Neuronal stem cell (in vitro differentiated cells): ENCODE measurements at regions not wholly inside any gene's neighbourhood (a gene's known extent, or its start where the extent isn't known, plus 50 kb on each side); places are given as distances from the start of the nearest gene placed in this dataset.

ENCODE experiments used
- DNase-seq: peaks from one replicate; pipeline ENCODE4 v3.0.0-alpha.2; 2013; ENCODE audit warnings: low spot score
- H2AFZ ChIP-seq: one replicate; pipeline ENCODE4 v1.6.1; 2013; ENCODE audit warnings: mild to moderate bottlenecking, low read length, inconsistent platforms
- H2AK5ac ChIP-seq: 2 replicates; pipeline ENCODE4 v1.6.1; 2013; ENCODE audit warnings: low read depth, mild to moderate bottlenecking, inconsistent platforms, low read length, moderate library complexity, mixed read lengths
- H2BK120ac ChIP-seq: 2 replicates; pipeline ENCODE4 v1.6.1; 2013; ENCODE audit warnings: low read depth, mild to moderate bottlenecking, inconsistent platforms, low read length, moderate library complexity, mixed read lengths
- H2BK12ac ChIP-seq: one replicate; pipeline ENCODE4 v1.6.1; 2013; ENCODE audit warnings: low read length, inconsistent platforms
- H2BK15ac ChIP-seq: 2 replicates; pipeline ENCODE4 v1.6.1; 2013; ENCODE audit warnings: mild to moderate bottlenecking, low read length, inconsistent platforms, mixed read lengths
- H2BK5ac ChIP-seq: one replicate; pipeline ENCODE4 v1.6.1; 2013; ENCODE audit warnings: inconsistent platforms, mild to moderate bottlenecking, low read length, moderate library complexity
- H3K14ac ChIP-seq: one replicate; pipeline ENCODE4 v1.6.1; 2013; ENCODE audit warnings: low read length, inconsistent platforms
- H3K18ac ChIP-seq: 2 replicates; pipeline ENCODE4 v1.6.1; 2013; ENCODE audit warnings: low read length, inconsistent platforms
- H3K23ac ChIP-seq: 2 replicates; pipeline ENCODE4 v1.6.1; 2013; ENCODE audit warnings: low read depth, mild to moderate bottlenecking, mixed read lengths, low read length, inconsistent platforms; ENCODE audit not compliant: poor library complexity
- H3K27ac ChIP-seq: replicated peaks from 3 replicates; pipeline ENCODE4 v1.5.1; 2013; ENCODE audit warnings: low read length, inconsistent platforms
- H3K27me3 ChIP-seq, 3 experiments: 2 replicates each; pipeline ENCODE4 v1.6.1; 2013; ENCODE audit warnings: low read length in 3 of 3, mild to moderate bottlenecking in 2 of 3, inconsistent platforms in 1 of 3, low read depth in 1 of 3, mixed read lengths in 1 of 3, moderate library complexity in 1 of 3; ENCODE audit not compliant: control insufficient read depth in 3 of 3, insufficient read depth in 3 of 3
- H3K36me3 ChIP-seq, 2 donors: replicated peaks in 1 of 2; 2 replicates each; pipeline ENCODE4 v1.6.1; 2013; ENCODE audit warnings: low read length in 2 of 2; ENCODE audit not compliant: control insufficient read depth in 2 of 2, insufficient read depth in 2 of 2
- H3K4ac ChIP-seq: 2 replicates; pipeline ENCODE4 v1.6.1; 2013; ENCODE audit warnings: inconsistent platforms, mild to moderate bottlenecking, low read length, moderate library complexity
- H3K4me1 ChIP-seq, 2 donors: 1 replicate in 1 of 2; 2 replicates in 1 of 2; pipeline ENCODE4 v1.6.1; 2013; ENCODE audit warnings: low read length in 2 of 2, low read depth in 1 of 2; ENCODE audit not compliant: control insufficient read depth in 2 of 2, insufficient read depth in 1 of 2
- H3K4me2 ChIP-seq: one replicate; pipeline ENCODE4 v1.6.1; 2013; ENCODE audit warnings: mild to moderate bottlenecking, low read length, inconsistent platforms; ENCODE audit not compliant: insufficient read depth, poor library complexity, severe bottlenecking
- H3K4me3 ChIP-seq, 2 donors: 2 replicates each; pipeline ENCODE4 v1.5.1; 2013; ENCODE audit warnings: low read length in 2 of 2, mild to moderate bottlenecking in 2 of 2, inconsistent platforms in 1 of 2, moderate library complexity in 1 of 2
- H3K79me1 ChIP-seq: one replicate; pipeline ENCODE4 v1.6.1; 2013; ENCODE audit warnings: low read depth, mild to moderate bottlenecking, inconsistent platforms, low read length, moderate library complexity
- H3K9ac ChIP-seq: one replicate; pipeline ENCODE4 v1.6.1; 2013; ENCODE audit warnings: mild to moderate bottlenecking, low read depth, low read length, inconsistent platforms; ENCODE audit not compliant: poor library complexity
- H3K9me3 ChIP-seq, 2 donors: replicated peaks in 1 of 2; 2 replicates each; pipeline versions ENCODE3 to v1.6.1; 2013; ENCODE audit warnings: low read length in 2 of 2, mild to moderate bottlenecking in 2 of 2, inconsistent platforms in 1 of 2, low read depth in 1 of 2, mixed read lengths in 1 of 2, moderate library complexity in 1 of 2; ENCODE audit not compliant: control insufficient read depth in 2 of 2, insufficient read depth in 1 of 2
- H4K8ac ChIP-seq: one replicate; pipeline ENCODE4 v1.6.1; 2013; ENCODE audit warnings: low read depth, mild to moderate bottlenecking, inconsistent platforms, low read length, moderate library complexity
- H4K91ac ChIP-seq: one replicate; pipeline ENCODE4 v1.6.1; 2013; ENCODE audit warnings: low read length, low read depth, mild to moderate bottlenecking, inconsistent platforms; ENCODE audit not compliant: poor library complexity
- WGBS, 2 donors: extraction: QIAGEN DNeasy Blood & Tissue Kit; methylation state at CpG; one replicate each; pipeline ENCODE4 v1.1.7; 2013; ENCODE audit warnings: missing lambda C conversion rate in 2 of 2, mixed read lengths in 1 of 2; ENCODE audit not compliant: insufficient read length in 2 of 2, insufficient replicate concordance in 1 of 2; ENCODE audit errors: extremely low coverage in 2 of 2; 5-methylcytosine and 5-hydroxymethylcytosine counted together

DNA sequence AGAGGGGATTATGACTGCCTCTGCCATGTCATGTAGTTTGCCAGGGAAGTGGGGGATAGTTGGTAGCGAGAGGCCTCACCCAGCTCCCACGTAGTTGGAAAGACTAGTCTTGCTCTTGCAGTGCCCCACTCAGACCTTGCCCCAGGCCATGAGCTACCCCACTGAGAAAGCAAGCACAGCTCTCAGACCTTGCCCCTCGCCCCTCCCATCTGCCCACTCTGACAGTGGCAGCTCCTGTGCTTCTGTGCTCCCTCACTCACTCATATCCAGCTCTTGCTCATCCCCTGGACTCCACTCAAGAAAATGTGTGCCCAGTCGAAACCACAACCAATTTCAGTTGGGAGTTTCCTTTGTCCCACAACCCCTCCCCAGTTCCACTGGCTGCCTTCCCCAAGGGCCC is 55.5 kb upstream of the BDKRB2 start:
- Histone ChIP-seq H3K4me1 (no peaks in the 10 kb centered on the region), H2BK5ac (no peak overlapping the region), H2AK5ac (no peak overlapping the region), H3K9ac (no peak overlapping the region), H4K8ac (no peak overlapping the region), H3K4me2 (no peak overlapping the region), H2BK15ac (no peak overlapping the region), H3K4ac (no peak overlapping the region), H4K91ac (no peak overlapping the region), H2BK12ac (no peak overlapping the region), H3K27ac (no peak overlapping the region), H3K18ac (no peak overlapping the region), H3K4me3 (peak overlapping the region in 1 of 2 donors; percentile 25), H3K9me3 (no peaks in the 10 kb centered on the region), H2BK120ac (no peak overlapping the region), H3K27me3 (peaks cover 0 to 5% (median 0%) of the 10 kb centered on the region in 3 experiments), H2AFZ (no peak overlapping the region), H3K23ac (no peak overlapping the region), H3K14ac (no peak overlapping the region), H3K36me3 (no peaks in the 10 kb centered on the region), H3K79me1 (no peaks in the 10 kb centered on the region)
- WGBS, 2 donors: no CpG with 5 or more reads among the region's 4 CpGs
- DNase-seq: no peak

DNA sequence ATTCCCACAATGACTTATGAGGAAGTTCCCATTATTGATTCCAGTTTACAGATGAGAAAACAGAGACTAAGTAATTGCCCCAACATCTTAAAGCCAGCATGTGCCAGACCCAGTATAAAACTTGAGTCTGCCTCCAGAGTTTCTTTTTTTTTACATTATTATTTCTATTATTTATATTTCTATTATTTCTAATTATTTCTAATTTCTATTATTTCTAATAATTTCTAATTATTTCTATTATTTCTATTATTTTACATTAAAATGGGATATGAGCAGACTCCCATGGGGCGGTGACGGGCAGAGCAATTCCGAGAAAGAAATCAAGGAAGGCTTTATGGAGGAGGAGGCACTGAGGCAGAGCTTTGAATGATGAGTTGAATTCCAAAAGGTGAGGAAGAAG is 54.4 kb upstream of the BDKRB2 start:
- Histone ChIP-seq H3K79me1 (no peaks in the 10 kb centered on the region), H4K91ac (no peak overlapping the region), H3K9me3 (no peaks in the 10 kb centered on the region), H3K4me3 (no peak overlapping the region), H3K4me2 (no peak overlapping the region), H3K23ac (no peak overlapping the region), H2BK15ac (no peak overlapping the region), H3K27me3 (peaks cover 0 to 5% (median 0%) of the 10 kb centered on the region in 3 experiments), H4K8ac (no peak overlapping the region), H3K4me1 (no peaks in the 10 kb centered on the region), H3K18ac (no peak overlapping the region), H2AFZ (no peak overlapping the region), H3K9ac (no peak overlapping the region), H2BK12ac (no peak overlapping the region), H2AK5ac (no peak overlapping the region), H3K4ac (no peak overlapping the region), H3K14ac (no peak overlapping the region), H2BK120ac (no peak overlapping the region), H3K36me3 (no peaks in the 10 kb centered on the region), H2BK5ac (no peak overlapping the region), H3K27ac (no peak overlapping the region)
- no CpG with 5 or more reads among the region's 3 CpGs for WGBS, 2 donors
- DNase-seq: no peak

DNA sequence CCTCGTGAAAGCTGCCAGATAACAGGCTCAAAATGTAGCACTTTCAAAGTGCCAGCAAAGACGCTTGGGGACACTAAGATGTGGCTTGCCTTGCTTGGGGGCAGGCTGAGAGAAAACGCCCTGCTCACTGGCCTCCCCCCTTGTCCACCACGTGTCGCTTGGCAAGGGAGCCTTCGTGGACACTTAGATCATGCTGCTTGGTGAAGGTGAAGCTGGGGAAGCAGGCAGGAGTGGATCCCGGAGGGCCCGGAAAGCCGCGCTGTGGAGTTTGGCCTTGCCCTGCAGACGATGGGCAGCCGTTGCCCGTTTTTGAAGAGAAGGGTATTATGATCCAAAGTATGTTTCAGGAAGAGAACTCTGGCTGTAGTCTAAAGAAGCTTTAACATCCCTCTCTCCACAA is 53.4 kb upstream of the BDKRB2 start:
- Histone ChIP-seq H2BK120ac (no peak overlapping the region), H3K27me3 (no peaks in the 10 kb centered on the region), H3K9ac (no peak overlapping the region), H3K27ac (no peak overlapping the region), H3K79me1 (no peaks in the 10 kb centered on the region), H3K4me1 (no peaks in the 10 kb centered on the region), H2BK15ac (no peak overlapping the region), H3K4me2 (no peak overlapping the region), H3K18ac (no peak overlapping the region), H4K8ac (no peak overlapping the region), H2BK12ac (no peak overlapping the region), H3K4ac (no peak overlapping the region), H3K4me3 (no peak overlapping the region), H3K14ac (no peak overlapping the region), H3K23ac (no peak overlapping the region), H4K91ac (no peak overlapping the region), H3K36me3 (no peaks in the 10 kb centered on the region), H2AFZ (no peak overlapping the region), H3K9me3 (no peaks in the 10 kb centered on the region), H2BK5ac (no peak overlapping the region), H2AK5ac (no peak overlapping the region)
- DNase-seq: no peak
- WGBS, 2 donors: no CpG with 5 or more reads among the region's 13 CpGs

DNA sequence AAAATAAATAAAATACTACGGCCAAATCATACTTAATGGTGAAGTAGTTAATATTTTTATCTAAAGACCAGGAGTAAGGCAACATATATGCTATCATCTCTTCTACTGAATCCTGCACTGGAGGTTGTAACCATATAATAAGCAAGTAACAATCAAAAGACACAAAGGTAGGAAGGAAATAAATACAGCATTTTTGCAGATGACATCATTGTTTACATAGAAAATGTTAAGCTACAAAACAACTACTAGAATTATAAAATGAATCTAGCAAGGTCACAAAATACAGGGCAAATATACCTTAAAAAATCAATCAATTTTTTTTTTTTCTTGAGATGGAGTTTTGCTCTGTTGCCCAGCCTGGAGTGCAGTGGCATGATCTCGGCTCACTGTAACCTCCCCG is 51.6 kb upstream of the BDKRB2 start:
- Histone ChIP-seq H3K4me3 (no peak overlapping the region), H4K91ac (no peak overlapping the region), H2BK5ac (no peak overlapping the region), H3K4me1 (no peaks in the 10 kb centered on the region), H2BK12ac (no peak overlapping the region), H3K14ac (no peak overlapping the region), H3K9me3 (no peaks in the 10 kb centered on the region), H3K27me3 (no peaks in the 10 kb centered on the region), H3K36me3 (no peaks in the 10 kb centered on the region), H2AK5ac (no peak overlapping the region), H3K18ac (no peak overlapping the region), H3K27ac (no peak overlapping the region), H3K23ac (no peak overlapping the region), H3K4ac (no peak overlapping the region), H2BK15ac (no peak overlapping the region), H4K8ac (no peak overlapping the region), H2BK120ac (no peak overlapping the region), H3K4me2 (no peak overlapping the region), H2AFZ (no peak overlapping the region), H3K79me1 (no peaks in the 10 kb centered on the region), H3K9ac (no peak overlapping the region)
- DNase-seq: no peak
- WGBS, 2 donors: no CpG with 5 or more reads among the region's 3 CpGs
